ENCODE measurements at regions not wholly inside any gene's neighbourhood (a gene's known extent, or its start where the extent isn't known, plus 50 kb on each side); places are given as distances from the start of the nearest gene placed in this dataset.

DNA sequence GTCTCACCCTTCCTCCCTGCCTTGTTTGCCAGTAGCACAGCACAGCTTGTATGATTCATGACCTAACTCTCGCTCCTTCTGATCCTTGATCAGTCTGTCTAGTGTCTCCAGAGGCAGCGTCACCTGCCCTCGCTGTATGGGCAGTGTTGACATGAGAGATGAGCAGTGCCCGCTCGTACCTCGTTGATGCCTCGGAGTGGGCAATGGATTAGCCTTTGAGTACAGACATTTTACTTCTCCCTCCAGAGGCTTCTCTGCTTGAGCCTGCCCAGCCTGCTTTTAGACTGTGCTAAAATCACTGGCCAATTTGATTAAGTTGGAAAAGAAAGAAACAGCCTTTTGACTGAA, 569.0 kb downstream of the NTRK3 start:
- TF ChIP-seq POLR2A (IDR thresholded peaks at IDR 0.05) (no peak), EP300 (IDR thresholded peaks at IDR 0.05) (no peak), POLR2AphosphoS5 (IDR thresholded peaks at IDR 0.05) (no peak)
- TF ChIP-seq, protein P1, sequence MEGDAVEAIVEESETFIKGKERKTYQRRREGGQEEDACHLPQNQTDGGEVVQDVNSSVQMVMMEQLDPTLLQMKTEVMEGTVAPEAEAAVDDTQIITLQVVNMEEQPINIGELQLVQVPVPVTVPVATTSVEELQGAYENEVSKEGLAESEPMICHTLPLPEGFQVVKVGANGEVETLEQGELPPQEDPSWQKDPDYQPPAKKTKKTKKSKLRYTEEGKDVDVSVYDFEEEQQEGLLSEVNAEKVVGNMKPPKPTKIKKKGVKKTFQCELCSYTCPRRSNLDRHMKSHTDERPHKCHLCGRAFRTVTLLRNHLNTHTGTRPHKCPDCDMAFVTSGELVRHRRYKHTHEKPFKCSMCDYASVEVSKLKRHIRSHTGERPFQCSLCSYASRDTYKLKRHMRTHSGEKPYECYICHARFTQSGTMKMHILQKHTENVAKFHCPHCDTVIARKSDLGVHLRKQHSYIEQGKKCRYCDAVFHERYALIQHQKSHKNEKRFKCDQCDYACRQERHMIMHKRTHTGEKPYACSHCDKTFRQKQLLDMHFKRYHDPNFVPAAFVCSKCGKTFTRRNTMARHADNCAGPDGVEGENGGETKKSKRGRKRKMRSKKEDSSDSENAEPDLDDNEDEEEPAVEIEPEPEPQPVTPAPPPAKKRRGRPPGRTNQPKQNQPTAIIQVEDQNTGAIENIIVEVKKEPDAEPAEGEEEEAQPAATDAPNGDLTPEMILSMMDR (IDR thresholded peaks at IDR 0.05) = no peak
- H3K4me3 ChIP-seq = no peak overlapping the region
- H3K4me1 ChIP-seq = no peaks in the 10 kb centered on the region
- DNase-seq (ENCODE audit: low spot score in 2 of 2) = no peak
- H3K9me3 ChIP-seq = no peaks in the 10 kb centered on the region
- H3K27ac ChIP-seq = no peak overlapping the region
- 90% methylated on average over 7 of the region's 7 CpGs for WGBS
- H3K36me3 ChIP-seq = no peaks in the 10 kb centered on the region
- H3K27me3 ChIP-seq = no peaks in the 10 kb centered on the region

DNA sequence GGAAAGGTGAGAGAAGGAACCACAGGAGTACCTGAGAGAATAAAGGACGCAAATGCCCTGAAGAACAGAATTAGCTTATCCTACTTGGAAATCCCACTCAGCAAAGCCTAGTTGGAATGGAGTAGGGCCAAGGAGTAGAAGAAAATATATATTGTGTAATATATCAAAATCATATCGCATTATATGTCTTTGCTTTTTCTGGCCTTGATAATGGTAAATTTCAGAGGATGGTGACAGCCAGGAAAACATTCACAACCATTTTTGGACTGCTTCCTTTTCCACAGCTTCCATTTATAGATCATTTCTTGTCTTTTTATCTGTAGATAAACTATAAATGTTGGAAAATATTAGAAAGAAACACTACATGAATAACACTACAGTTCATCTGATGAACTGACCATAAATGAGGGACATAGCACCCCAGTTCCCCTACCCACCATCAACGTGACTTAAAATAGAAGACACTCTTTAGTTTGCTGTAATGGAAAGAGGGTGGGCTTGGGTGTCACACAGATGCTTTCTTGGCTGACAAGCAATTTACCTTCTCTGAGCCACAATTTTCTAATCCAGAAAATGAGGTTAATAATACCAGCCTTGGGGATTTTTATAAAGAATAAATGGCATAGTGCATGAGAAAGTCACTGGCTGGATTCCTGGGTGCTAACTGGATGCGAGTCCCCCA, 569.6 kb downstream of the NTRK3 start:
- 81% methylated on average over 4 of the region's 4 CpGs for WGBS
- Histone ChIP-seq H3K27ac (no peak overlapping the region), H3K9me3 (no peaks in the 10 kb centered on the region), H3K27me3 (no peaks in the 10 kb centered on the region), H3K36me3 (no peaks in the 10 kb centered on the region), H3K4me3 (no peak overlapping the region), H3K4me1 (no peaks in the 10 kb centered on the region)
- TF ChIP-seq POLR2A (IDR thresholded peaks at IDR 0.05) (no peak), POLR2AphosphoS5 (IDR thresholded peaks at IDR 0.05) (no peak), EP300 (IDR thresholded peaks at IDR 0.05) (no peak)
- TF ChIP-seq, protein P1 (IDR thresholded peaks at IDR 0.05) = no peak
- no peak for DNase-seq (ENCODE audit: low spot score in 2 of 2)

DNA sequence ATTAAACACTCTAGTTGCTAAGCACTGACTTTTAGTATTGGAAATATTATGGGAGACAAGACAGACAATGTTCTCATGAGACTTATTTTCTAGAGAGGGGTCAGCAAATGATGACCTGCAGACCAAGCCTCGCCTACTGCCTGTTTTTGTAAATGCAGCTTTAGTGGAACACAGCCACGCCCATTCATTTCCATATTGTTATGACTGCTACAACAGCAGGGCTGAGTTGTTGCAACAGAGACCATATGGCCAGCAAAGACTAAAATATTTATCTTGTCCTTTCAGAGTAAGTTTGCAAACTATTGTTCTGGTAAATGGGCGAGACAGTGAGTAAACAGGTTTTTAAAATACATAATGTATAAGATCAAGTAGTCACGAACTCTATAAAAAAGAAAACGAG, 570.2 kb downstream of the NTRK3 start:
- H3K36me3 ChIP-seq = no peaks in the 10 kb centered on the region
- H3K27me3 ChIP-seq = no peaks in the 10 kb centered on the region
- no peaks in the 10 kb centered on the region for H3K4me1 ChIP-seq
- TF ChIP-seq EP300 (IDR thresholded peaks at IDR 0.05) (no peak), POLR2A (IDR thresholded peaks at IDR 0.05) (no peak), POLR2AphosphoS5 (IDR thresholded peaks at IDR 0.05) (no peak)
- TF ChIP-seq, protein P1 (IDR thresholded peaks at IDR 0.05) = no peak
- no peak overlapping the region for H3K27ac ChIP-seq
- no peak overlapping the region for H3K4me3 ChIP-seq
- no peak for DNase-seq (ENCODE audit: low spot score in 2 of 2)
- 67% methylated on average over 5 of the region's 5 CpGs for WGBS
- H3K9me3 ChIP-seq = no peaks in the 10 kb centered on the region

DNA sequence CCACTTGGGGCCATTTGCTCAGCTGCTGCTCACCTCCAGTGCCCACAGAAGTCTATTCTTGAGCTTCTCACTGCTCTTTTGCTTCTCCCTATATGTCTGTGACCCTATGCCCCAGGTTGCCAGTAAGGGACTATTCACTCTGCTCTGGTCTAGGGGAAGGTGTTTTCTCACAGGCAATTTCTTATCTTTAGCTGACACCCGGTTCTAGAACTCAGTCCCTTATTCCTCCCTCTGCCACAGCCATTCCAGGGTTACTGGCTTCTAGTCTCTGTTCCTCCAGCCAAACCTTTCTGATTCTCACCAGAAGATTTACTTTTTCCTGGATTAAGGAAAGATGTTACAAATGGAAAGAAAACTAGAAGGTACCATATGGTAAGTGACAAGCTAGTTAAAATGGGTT, 574.0 kb downstream of the NTRK3 start:
- 88% methylated on average over 1 of the region's 1 CpG for WGBS

DNA sequence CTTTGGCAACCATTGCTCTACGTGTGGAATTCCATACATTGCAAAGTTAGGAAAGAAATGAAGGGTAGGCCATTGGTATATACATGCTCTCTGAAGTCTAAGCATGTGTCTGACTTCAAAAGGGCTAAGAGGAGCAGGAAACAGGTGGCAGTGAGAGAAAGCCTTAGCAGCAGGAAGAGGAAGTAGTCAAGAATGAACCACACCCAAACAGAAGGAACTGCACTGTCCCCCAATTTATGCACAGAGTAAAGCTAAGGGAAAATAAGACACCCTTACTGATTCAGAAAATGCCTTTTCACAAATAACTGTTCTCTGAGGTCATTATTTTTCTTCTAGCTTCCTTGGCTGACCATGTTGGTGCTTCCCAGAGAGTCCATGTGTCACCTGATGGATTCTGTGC, 575.4 kb downstream of the NTRK3 start:
- no peaks in the 10 kb centered on the region for H3K9me3 ChIP-seq
- no peak overlapping the region for H3K27ac ChIP-seq
- no peak overlapping the region for H3K4me3 ChIP-seq
- 69% methylated on average over 1 of the region's 1 CpG for WGBS
- TF ChIP-seq, protein P1 (IDR thresholded peaks at IDR 0.05) = no peak
- TF ChIP-seq POLR2AphosphoS5 (IDR thresholded peaks at IDR 0.05) (no peak), POLR2A (IDR thresholded peaks at IDR 0.05) (no peak), EP300 (IDR thresholded peaks at IDR 0.05) (no peak)
- H3K27me3 ChIP-seq = no peaks in the 10 kb centered on the region
- DNase-seq (ENCODE audit: low spot score in 2 of 2) = no peak
- no peaks in the 10 kb centered on the region for H3K36me3 ChIP-seq
- H3K4me1 ChIP-seq = no peaks in the 10 kb centered on the region

More for the DNA sequence above, 574.0 kb downstream of the NTRK3 start:
- DNase-seq (ENCODE audit: low spot score in 2 of 2) = no peak
- Histone ChIP-seq H3K36me3 (no peaks in the 10 kb centered on the region), H3K9me3 (no peaks in the 10 kb centered on the region), H3K27ac (no peak overlapping the region), H3K4me1 (no peaks in the 10 kb centered on the region), H3K27me3 (no peaks in the 10 kb centered on the region), H3K4me3 (no peak overlapping the region)
- TF ChIP-seq EP300 (IDR thresholded peaks at IDR 0.05) (no peak), POLR2AphosphoS5 (IDR thresholded peaks at IDR 0.05) (no peak), POLR2A (IDR thresholded peaks at IDR 0.05) (no peak)
- TF ChIP-seq, protein P1 (IDR thresholded peaks at IDR 0.05) = no peak

Data from suprapubic skin (tissue), 4 donors.